ENCODE measurements at regions not wholly inside any gene's neighbourhood (a gene's known extent, or its start where the extent isn't known, plus 50 kb on each side); places are given as distances from the start of the nearest gene placed in this dataset.

DNA sequence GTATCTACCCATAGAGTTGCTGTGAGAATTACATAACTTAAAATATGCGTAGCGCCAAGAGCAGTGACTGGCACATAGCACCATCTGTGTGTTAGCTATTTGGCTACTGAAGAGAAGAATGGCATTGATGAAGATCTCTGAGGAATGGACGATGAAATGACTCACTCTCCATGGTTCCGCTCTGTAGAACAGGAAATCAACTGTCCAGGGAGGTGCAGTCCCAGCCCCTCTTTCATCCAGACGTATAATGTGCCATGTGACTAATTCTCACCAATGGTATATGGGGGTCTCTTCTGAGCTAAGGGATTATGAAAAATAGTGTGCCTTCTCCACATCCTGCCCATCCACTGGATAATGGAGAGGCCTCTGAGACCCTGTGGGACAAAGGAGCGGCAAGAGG lies 254.8 kb downstream of the CYP26B1 start:
- Histone ChIP-seq H3K9ac (ENCODE audit: low read length) (no peak overlapping the region), H3K4me1 (ENCODE audit: control insufficient read depth, insufficient read depth, low read length) (no peaks in the 10 kb centered on the region), H3K36me3 (ENCODE audit: control insufficient read depth, insufficient read depth, low read length) (no peaks in the 10 kb centered on the region), H3K27ac (ENCODE audit: low read depth, low read length) (no peak overlapping the region), H3K4me3 (ENCODE audit: low read length) (no peak overlapping the region), H3K27me3 (ENCODE audit: control insufficient read depth, insufficient read depth, low read length) (no peaks in the 10 kb centered on the region)

DNA sequence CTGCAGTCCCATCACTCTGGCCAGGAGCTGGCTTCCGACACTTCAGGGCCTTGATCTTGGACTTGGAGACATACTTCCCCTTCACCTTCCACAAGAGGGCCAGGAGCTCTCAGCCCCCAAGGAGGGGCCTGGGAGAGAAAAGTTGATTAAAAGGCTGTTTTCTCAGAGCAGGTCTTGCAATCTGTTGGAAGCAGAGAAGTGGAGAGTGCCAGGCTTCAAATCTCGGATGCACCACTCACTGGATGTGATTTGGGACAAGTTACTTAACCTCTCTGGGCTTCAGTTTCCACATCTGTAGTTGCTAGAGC lies 255.3 kb downstream of the CYP26B1 start:
- Histone ChIP-seq H3K4me3 (ENCODE audit: low read length) (no peak overlapping the region), H3K27ac (ENCODE audit: low read depth, low read length) (no peak overlapping the region), H3K4me1 (ENCODE audit: control insufficient read depth, insufficient read depth, low read length) (no peaks in the 10 kb centered on the region), H3K9ac (ENCODE audit: low read length) (no peak overlapping the region), H3K27me3 (ENCODE audit: control insufficient read depth, insufficient read depth, low read length) (no peaks in the 10 kb centered on the region), H3K36me3 (ENCODE audit: control insufficient read depth, insufficient read depth, low read length) (no peaks in the 10 kb centered on the region)

DNA sequence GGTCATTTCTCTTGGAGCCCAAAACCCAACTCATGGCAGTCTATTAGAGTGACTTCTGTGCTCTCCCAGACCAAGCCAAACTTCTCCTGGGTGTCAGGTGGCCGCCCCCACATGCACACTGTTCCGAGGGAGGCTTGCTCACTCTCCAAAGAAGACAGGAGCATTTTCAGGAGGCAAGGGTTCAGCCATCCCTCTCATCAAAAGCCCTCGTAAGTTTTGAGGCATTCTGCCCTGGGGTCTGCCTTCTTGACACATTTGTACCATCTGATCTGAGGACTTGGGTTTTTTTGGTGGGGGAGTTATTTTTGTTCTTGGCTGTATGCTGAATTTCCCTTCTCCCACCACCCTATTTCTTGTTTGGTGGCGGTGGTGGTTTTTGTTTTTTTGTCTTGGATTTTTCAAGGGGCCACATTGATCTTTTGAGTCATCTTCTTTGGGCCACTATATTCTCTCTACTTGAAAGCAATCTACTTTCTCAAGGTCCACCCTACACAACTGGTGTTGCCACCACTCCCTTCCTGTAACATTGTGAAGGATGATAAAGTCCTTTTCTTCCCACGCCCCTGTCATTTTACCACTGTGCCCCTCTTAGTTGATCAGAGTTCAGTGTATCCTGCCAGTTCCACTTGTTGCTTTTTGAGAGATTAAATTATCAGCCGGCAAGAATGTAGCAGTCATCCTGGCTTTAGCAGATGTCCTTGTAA lies 255.8 kb downstream of the CYP26B1 start:
- H3K36me3 ChIP-seq (ENCODE audit: control insufficient read depth, insufficient read depth, low read length): no peaks in the 10 kb centered on the region
- H3K27me3 ChIP-seq (ENCODE audit: control insufficient read depth, insufficient read depth, low read length): no peaks in the 10 kb centered on the region
- H3K4me3 ChIP-seq (ENCODE audit: low read length): no peak overlapping the region
- no peak overlapping the region for H3K9ac ChIP-seq (ENCODE audit: low read length)
- H3K27ac ChIP-seq (ENCODE audit: low read depth, low read length): no peak overlapping the region
- no peaks in the 10 kb centered on the region for H3K4me1 ChIP-seq (ENCODE audit: control insufficient read depth, insufficient read depth, low read length)

DNA sequence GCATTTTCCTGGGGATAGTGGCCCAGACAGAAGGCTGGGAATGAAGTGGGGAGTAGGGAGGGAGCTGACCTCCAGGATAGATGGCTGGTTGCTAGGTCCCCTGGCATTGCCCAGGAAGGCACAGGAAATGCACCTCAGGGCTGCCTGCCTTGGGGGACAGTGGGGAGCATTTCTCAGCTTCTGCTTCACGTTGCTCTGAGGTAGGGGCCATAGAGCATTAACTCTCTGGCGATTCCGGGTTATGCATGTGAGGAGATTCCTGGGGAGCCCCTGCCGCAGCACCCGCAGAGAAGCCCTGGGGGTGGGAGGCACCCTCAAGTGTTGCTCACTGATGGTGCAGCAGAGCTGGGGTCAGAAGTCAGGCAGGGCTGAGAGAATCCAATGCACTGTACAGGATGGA lies 256.5 kb downstream of the CYP26B1 start:
- no peaks in the 10 kb centered on the region for H3K4me1 ChIP-seq (ENCODE audit: control insufficient read depth, insufficient read depth, low read length)
- H3K27me3 ChIP-seq (ENCODE audit: control insufficient read depth, insufficient read depth, low read length): no peaks in the 10 kb centered on the region

DNA sequence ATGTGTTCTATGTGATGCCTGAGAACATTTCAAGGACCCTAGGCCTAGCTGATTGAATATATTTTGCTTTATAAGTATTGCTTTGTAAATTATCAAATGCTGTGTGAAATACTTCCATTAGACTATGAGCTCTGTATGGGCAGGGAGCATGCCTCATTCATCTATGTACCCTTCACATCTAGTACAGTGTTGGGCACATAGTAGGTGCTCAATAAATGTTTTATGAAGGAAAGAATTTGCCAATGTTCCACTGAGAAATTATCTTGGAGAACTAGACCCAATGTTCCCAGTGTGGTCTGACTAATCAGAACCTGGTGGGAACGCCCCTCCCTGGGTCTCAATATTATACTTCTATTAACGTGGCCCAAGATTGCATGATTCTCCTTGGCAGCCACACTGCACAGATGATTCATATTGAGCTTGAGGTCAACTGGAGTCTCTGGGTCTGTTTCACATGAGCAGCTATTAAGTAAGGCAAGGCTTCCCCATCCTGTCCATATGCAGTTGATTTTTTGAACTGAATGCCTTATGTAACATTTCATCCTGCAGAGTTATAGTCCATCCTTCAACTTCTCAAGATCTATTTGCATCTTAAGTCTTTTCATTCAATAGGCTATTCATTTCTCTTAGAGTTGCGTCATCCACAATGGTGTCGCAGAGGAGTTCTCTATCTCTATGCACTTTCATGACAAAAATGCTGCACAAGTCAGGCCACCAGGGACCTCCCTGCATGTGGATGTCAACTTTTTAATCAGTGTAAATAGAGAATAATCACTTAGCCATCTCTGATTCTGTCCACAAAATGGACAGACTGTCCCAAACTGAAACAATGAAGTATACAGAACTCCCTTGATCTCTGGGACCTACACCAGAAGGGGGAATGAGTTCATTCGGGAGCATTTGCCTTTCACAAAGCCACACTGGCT lies 257.6 kb downstream of the CYP26B1 start:
- H3K4me1 ChIP-seq (ENCODE audit: control insufficient read depth, insufficient read depth, low read length): no peaks in the 10 kb centered on the region
- no peak overlapping the region for H3K4me3 ChIP-seq (ENCODE audit: low read length)
- H3K9ac ChIP-seq (ENCODE audit: low read length): no peak overlapping the region
- no peak overlapping the region for H3K27ac ChIP-seq (ENCODE audit: low read depth, low read length)
- no peaks in the 10 kb centered on the region for H3K27me3 ChIP-seq (ENCODE audit: control insufficient read depth, insufficient read depth, low read length)
- no peaks in the 10 kb centered on the region for H3K36me3 ChIP-seq (ENCODE audit: control insufficient read depth, insufficient read depth, low read length)

More for the DNA sequence above, 256.5 kb downstream of the CYP26B1 start:
- Histone ChIP-seq H3K9ac (ENCODE audit: low read length) (no peak overlapping the region), H3K27ac (ENCODE audit: low read depth, low read length) (no peak overlapping the region), H3K4me3 (ENCODE audit: low read length) (no peak overlapping the region), H3K36me3 (ENCODE audit: control insufficient read depth, insufficient read depth, low read length) (no peaks in the 10 kb centered on the region)

DNA sequence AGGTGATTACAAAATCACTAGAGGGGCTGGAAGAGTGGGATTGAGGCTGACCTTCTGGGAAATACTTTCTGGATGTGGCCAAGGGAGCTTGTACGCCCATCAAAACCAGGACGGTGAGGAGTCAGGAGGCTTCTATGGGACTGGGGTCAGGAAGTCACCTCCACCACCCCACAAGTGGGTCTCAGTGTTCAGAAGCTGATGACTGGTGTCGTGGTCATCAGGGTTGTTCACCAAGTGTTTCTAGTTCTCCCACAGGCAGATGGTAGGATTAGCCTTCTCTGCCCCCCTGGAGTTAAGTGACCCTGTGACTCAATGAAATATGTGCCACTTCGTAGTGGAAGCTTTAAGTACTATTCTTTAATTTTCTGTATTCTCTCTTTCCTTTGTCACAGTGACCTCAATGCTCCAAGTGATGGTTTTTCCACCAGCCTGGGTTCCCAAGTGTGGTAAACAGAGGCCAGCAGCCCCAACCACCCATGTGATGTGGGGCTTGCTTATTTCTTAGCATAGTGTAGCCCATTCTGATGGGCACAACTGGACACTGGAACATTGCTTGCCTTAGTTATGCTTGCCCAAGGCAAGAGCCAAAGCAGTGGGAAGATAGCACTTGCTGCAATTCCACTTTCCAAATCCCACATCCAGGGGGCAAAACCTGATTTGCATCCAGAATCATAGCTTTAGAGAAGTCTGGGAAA lies 258.8 kb downstream of the CYP26B1 start:
- H3K9ac ChIP-seq (ENCODE audit: low read length): no peak overlapping the region
- H3K27me3 ChIP-seq (ENCODE audit: control insufficient read depth, insufficient read depth, low read length): no peaks in the 10 kb centered on the region
- no peak overlapping the region for H3K27ac ChIP-seq (ENCODE audit: low read depth, low read length)
- H3K4me3 ChIP-seq (ENCODE audit: low read length): no peak overlapping the region
- H3K4me1 ChIP-seq (ENCODE audit: control insufficient read depth, insufficient read depth, low read length): no peaks in the 10 kb centered on the region
- no peaks in the 10 kb centered on the region for H3K36me3 ChIP-seq (ENCODE audit: control insufficient read depth, insufficient read depth, low read length)

DNA sequence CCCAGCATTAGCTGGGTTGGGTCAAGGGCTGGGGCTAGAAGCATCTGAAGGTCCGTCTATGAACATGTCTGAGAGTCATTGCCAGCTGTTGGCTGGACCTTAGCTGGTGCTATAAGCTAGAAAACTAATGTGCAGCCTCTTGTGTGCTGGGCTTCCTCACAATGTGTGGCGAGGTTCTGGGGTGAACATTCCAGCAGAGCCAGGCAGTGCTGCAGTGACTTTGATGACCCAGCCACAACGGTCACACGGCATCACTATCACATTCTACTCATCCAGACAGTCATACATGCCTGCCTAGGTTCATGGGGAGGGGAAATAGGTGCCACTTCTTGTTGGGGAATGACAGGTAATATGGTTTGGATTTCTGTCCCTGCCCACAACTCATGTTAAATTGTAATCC lies 260.5 kb downstream of the CYP26B1 start:
- H3K9ac ChIP-seq (ENCODE audit: low read length): no peak overlapping the region
- H3K36me3 ChIP-seq (ENCODE audit: control insufficient read depth, insufficient read depth, low read length): no peaks in the 10 kb centered on the region
- H3K27ac ChIP-seq (ENCODE audit: low read depth, low read length): no peak overlapping the region
- H3K4me1 ChIP-seq (ENCODE audit: control insufficient read depth, insufficient read depth, low read length): no peaks in the 10 kb centered on the region
- H3K27me3 ChIP-seq (ENCODE audit: control insufficient read depth, insufficient read depth, low read length): no peaks in the 10 kb centered on the region
- no peak overlapping the region for H3K4me3 ChIP-seq (ENCODE audit: low read length)

DNA sequence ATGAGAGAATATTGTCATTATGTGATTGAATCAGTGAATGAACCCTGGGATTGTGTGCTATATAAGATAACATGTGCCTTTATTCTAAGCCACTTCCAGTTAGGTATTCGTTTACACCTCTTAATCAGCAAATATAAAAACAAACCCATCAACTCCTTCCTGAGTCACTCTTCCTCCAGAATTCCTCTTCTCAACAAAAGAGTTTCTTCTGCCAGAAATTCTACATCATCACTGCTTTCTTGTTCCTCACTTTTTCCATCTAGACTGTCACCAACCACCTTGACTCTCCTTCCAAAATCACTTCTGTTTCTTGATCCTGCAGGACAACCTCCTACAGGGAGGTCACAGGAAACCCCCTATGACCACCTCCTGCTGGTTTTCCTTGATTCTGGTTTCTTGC lies 261.4 kb downstream of the CYP26B1 start:
- Histone ChIP-seq H3K36me3 (ENCODE audit: control insufficient read depth, insufficient read depth, low read length) (no peaks in the 10 kb centered on the region), H3K9ac (ENCODE audit: low read length) (no peak overlapping the region), H3K4me1 (ENCODE audit: control insufficient read depth, insufficient read depth, low read length) (no peaks in the 10 kb centered on the region), H3K27me3 (ENCODE audit: control insufficient read depth, insufficient read depth, low read length) (no peaks in the 10 kb centered on the region), H3K27ac (ENCODE audit: low read depth, low read length) (no peak overlapping the region), H3K4me3 (ENCODE audit: low read length) (no peak overlapping the region)

DNA sequence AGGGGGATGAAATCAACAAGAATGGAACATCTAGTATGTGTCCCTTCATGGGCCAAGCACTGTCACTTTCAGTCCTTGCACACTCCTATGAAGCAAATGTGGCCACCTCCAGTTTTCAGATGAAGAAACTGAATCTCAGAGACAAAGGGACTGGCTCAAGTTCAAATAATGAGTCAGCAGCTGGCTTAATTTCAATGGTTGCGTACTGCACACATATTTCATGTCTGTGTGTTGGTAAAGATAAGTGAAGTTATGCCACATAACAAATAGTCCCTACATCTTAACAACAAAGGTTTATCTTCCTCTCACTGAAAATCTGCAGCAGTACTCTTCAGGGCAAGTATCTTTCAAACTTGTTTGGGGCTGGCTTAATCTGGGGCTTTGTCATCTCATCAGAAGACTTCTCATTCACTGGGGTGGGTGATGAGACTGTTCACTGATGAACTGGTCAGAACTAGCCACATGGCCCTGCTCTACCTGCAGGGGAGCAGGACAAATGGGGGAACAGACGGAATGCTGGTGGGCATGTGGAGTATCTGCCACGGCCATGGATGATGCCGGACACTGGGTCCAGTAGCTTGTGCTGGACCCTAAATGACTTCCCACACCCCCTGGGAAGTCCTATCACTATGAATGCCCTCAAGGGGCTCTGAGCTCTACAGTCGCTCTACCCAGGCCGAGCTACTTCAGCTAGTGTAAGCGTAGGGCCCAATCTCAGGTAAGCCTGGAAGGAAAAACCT lies 263.2 kb downstream of the CYP26B1 start:
- Histone ChIP-seq H3K4me1 (ENCODE audit: control insufficient read depth, insufficient read depth, low read length) (no peaks in the 10 kb centered on the region), H3K4me3 (ENCODE audit: low read length) (no peak overlapping the region), H3K9ac (ENCODE audit: low read length) (no peak overlapping the region), H3K27ac (ENCODE audit: low read depth, low read length) (no peak overlapping the region), H3K27me3 (ENCODE audit: control insufficient read depth, insufficient read depth, low read length) (no peaks in the 10 kb centered on the region), H3K36me3 (ENCODE audit: control insufficient read depth, insufficient read depth, low read length) (no peaks in the 10 kb centered on the region)

DNA sequence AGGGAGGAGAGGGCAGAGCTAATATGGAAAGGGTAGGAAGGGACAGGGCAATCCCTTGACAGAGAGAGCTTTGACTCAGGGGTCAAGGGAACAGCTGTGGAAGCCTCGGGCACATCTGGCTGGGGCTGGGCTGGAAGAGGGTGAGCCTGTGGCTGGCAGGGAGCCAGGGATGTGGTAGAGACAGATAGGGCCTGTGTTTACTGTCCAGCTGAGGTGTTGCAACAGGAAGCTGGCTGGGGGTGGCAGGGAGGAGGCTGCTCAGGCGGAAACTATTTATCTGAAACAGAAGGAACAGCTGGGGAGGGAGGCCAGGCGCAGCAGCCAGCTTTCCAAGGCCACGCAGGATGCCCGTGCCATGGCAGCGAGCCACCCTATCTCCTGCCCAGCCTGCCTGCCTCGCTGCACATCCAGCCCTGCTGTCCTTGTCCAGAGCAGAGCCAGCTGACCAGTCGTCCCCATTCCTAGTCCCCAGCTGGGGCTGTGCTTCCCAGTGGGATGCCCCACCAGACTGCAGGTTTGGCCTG lies 264.7 kb downstream of the CYP26B1 start:
- Histone ChIP-seq H3K9ac (ENCODE audit: low read length) (no peak overlapping the region), H3K36me3 (ENCODE audit: control insufficient read depth, insufficient read depth, low read length) (no peaks in the 10 kb centered on the region), H3K4me3 (ENCODE audit: low read length) (no peak overlapping the region), H3K27me3 (ENCODE audit: control insufficient read depth, insufficient read depth, low read length) (no peaks in the 10 kb centered on the region), H3K4me1 (ENCODE audit: control insufficient read depth, insufficient read depth, low read length) (no peaks in the 10 kb centered on the region), H3K27ac (ENCODE audit: low read depth, low read length) (no peak overlapping the region)

DNA sequence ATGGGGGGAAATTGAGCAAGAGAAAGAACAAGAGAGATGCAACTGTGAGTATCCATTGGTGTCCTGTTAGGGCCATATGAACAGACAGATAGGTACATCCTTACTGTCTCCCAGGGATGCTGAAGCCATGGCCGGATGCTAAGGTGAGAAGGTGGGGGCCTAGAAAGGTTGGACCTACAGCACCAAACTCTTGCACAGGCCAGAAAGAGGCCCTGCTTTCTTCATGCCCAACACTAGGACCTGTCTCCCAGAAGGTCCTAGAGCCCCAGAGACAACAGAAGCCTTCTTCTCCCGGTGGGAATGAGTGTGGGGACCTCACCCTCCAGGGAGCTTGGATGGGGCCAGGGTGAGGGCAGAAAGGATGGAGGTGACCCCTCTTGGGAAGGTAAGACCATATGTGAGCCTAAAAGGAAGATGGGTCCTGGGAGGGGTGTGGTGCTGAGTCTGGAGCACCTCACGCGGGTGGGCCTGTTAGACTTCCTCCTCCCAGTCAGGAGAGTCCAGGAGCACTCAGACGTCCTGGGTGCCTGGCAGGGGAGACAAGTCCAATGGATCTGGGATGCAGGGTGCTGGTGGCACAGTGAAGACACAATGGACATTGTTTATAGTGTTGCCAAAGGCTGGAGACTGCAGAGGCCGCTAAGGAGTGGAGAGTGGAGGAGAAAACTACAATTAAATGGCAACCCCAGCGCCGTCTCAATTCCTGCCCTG lies 265.3 kb downstream of the CYP26B1 start:
- H3K4me1 ChIP-seq (ENCODE audit: control insufficient read depth, insufficient read depth, low read length): no peaks in the 10 kb centered on the region

More for the DNA sequence above, 265.3 kb downstream of the CYP26B1 start:
- H3K36me3 ChIP-seq (ENCODE audit: control insufficient read depth, insufficient read depth, low read length): no peaks in the 10 kb centered on the region
- no peak overlapping the region for H3K9ac ChIP-seq (ENCODE audit: low read length)
- H3K27ac ChIP-seq (ENCODE audit: low read depth, low read length): no peak overlapping the region
- no peaks in the 10 kb centered on the region for H3K27me3 ChIP-seq (ENCODE audit: control insufficient read depth, insufficient read depth, low read length)
- no peak overlapping the region for H3K4me3 ChIP-seq (ENCODE audit: low read length)

Measured in rectal smooth muscle tissue (tissue), 1 donor.